Right hindlimb (tissue), 1 donor: ENCODE measurements at regions not wholly inside any gene's neighbourhood (a gene's known extent, or its start where the extent isn't known, plus 50 kb on each side); places are given as distances from the start of the nearest gene placed in this dataset.
"Not testable (repeated sequence)": the region's sequence is repeated elsewhere in the genome, so short reads cannot be mapped to it uniquely, and the experiment has no call there.

ENCODE experiments used
- DNase-seq: peaks from one replicate; pipeline ENCODE4 v3.0.0-alpha.2; 2018

DNA sequence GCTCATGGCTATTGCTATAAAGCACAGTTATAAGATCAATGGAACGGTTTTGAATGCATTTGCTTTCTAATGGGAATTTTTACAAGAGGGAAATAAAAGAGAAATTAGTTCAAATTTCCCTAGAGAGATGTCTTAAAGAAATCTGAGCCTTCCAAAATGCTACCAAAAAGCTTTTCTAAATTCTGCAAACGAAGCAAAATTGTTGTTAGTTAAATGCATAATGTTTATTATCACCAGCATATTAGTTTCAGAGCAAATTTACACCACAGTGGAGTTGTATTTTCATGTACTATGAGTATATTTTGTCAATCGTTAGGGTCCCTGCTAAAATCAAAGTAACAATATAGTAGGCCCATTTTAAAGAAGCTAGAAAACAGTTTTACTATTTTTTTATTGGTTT, 67.4 kb upstream of the KIF2A start:
- DNase-seq: not testable (repeated sequence)

DNA sequence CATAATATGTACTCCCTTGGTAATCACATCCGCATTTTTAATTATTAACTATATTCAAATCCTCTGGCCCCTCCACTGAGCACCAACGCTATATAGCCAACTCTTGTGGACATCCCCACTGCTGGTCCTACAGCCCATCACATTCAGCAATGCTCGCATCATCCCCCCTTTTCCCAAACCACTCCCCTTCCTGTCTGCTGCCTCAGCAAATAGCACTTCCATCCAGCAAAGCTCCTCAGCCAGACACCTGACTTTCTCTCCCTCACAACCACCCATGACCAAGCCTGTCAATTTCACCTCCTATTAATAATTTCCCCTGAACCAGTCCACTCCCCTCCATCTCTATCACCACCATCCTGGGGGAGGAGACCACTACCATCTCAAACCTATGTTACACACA, 65.5 kb upstream of the KIF2A start:
- not testable (repeated sequence) for DNase-seq

DNA sequence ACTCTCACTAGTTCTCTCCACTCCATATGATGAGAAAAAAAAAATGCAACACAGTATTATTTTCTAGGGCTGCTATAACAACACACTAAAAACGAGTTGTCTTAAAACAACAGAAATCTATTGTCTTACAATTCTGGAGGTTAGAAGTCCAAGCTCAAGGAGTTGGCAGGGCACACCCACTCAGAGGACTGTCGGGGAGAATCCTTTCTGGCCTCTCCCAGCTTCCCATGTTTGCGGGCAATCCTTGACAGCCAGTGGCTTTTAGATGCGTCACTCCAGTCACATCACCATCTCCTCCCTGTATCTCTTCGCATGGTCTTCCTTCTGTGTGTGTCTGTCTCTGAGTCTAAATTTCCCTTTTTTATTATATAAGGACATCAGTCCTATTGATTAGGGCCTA, 64.0 kb upstream of the KIF2A start:
- not testable (repeated sequence) for DNase-seq

DNA sequence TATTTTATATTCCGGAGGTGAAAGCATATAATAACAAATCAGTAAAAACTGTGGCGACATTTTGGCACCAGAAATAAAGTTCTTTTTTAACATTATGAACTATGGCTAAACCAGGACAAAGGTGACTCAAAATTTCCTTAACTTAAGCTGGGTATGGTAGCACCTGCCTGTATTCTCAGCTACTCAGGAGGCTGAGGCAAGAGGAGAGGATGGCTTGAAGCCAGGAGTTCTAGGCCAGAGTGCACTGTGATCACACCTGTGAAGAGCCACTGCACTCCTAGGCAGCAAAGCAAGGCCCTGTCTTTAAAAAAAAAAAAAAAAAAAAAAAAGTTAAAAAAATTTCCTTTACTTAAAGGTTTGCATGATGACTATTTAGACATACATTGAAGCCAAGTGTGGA, 63.0 kb upstream of the KIF2A start:
- not testable (repeated sequence) for DNase-seq

DNA sequence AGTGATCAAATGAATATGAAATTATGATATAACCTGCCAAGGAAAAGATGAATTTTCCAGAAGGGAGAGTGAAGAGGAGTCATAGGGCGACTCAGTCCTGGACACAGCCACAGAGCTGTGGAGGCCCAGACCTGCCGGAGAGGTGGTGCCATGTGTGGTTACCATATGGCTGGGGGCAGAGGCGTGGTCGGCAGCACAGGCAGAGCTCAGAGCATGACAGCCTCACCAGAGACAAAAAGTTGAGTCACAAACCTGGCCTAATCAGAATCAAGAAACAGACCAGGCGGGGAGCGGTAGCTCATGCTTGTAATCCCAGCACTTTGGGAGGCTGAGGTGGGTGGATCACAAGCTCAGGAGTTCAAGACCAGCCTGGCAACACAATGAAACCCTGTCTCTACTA, 57.8 kb upstream of the KIF2A start:
- not testable (repeated sequence) for DNase-seq

DNA sequence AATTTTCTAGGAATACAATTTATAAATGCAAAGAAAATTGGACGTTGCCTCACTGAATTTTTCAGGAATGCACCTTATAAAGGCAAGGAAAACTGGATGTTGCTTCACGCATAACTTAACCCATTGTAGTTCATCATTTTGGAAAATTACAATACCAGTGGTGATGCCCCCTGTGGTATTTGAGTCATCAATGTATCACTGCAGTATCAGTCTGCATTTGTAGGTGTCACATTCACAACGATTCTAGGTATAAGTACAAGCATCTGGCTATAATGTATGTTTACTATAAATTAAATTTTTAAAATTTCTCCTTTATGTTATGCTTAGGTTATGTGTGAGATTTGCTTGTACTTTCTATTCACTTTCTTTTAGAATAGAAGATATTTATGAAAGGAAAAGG, 55.9 kb upstream of the KIF2A start:
- not testable (repeated sequence) for DNase-seq

DNA sequence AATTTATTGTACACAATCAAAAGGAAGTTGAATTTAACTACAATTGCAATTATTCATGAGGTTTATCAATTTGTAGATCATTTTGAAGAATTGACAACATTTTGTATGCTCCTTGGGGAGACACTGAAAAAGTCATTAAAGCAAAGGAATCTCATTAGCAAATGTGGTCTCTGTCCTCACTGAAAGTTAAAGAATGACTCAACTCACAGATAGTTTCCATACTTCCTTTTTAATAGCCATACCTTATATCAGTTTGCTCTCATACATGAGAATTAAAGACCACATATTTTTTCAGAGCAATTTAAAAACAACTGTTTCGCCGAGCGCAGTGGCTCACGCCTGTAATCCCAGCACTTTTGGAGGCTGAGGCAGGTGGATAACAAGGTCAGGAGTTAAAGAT, 55.1 kb upstream of the KIF2A start:
- not testable (repeated sequence) for DNase-seq

DNA sequence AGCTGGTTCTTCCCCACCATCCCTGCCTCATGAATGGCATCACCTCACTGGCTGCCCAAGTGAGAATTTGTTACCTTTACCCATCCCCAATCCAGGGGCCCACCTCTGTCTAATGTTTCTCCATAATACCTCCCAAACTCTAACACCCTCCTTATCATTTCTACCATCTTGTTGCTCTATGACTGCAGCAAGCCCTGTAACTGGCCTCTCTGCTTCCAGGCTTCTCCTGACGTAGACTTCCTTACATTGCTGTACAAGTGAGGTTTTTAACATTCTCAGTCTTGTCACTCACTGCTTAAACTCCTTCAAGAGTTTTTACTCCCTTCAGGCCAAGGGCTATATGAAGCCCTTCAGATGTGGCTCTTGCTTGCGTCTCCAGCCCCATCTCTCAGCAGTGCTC, 53.5 kb upstream of the KIF2A start:
- DNase-seq: not testable (repeated sequence)

DNA sequence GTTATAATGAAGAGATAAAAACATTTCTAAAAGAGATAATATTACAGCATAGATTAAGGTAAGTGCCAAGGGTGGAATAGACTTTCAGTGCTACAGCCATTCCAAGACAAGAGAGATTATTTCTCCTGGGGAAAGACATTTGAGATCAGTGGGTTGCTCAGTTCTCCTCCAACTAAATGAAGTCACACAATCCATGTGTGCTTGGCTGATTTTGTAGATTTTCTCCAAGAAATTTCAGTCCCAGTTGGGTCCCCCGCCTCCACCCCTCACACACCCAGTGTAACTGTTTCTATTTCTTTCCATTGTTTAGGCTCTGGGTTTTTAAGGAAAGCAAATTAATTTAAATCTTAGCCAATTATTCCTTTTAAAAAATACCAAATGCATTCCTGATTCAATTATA, 50.5 kb upstream of the KIF2A start:
- DNase-seq: not testable (repeated sequence)

DNA sequence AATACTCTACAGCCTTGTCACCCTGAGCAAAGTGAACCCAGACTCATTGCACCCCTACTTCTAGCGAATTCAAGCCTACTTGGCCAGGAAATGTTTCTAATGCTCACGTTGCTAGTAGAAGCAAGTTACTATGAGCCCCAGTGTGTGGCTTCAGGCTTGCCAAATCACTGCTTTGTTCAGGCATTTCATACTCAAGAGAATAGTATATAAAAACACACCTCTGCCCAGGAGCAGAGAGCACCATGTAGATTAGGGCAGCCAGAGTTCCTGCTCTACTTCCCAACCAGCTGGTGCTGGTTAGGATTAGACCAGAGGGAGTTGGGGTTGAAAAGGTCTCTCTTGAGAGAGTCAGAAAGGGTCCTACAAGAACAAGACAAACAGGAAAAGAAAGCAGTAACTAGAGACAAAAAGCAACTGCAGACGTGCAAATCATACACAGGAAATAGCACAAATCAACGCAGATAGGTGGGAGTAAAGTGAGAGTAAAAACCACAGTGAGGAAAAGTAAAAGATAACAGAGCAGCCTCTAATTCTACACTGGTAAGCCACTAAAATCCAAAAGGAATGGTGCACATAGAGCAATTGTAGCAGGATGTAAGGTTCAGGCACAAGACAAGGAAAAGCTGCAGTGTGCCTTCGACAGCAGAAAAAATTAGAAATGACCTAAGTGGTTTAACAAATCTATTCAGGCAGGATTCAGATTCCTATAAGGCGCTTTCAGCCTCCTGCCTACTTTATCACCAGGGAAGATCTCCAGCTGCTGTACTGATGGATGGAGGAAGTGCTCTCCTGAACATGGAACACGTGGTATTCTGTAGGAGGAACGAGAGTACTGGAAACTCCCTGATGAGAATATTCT, 49.6 kb upstream of the KIF2A start:
- no peak for DNase-seq
